ENCODE measurements at regions not wholly inside any gene's neighbourhood (a gene's known extent, or its start where the extent isn't known, plus 50 kb on each side); places are given as distances from the start of the nearest gene placed in this dataset.

GRCh38 chr3:197353867-197354567 lies 55.6 kb upstream of the DLG1 start:
- Histone ChIP-seq H3K27ac (ENCODE audit: low read length) (no peak overlapping the region), H3K4me3 (ENCODE audit: low read depth in 1 of 2, low read length in 2 of 2) (no peak overlapping the region), H3K4me2 (ENCODE audit: insufficient read depth, low read length) (no peak overlapping the region), H3K9ac (ENCODE audit: low read depth, low read length) (no peak overlapping the region), H3K79me2 (ENCODE audit: insufficient read depth, low read length) (no peaks in the 10 kb centered on the region), H3K27me3 (ENCODE audit: insufficient read depth, low read length, poor library complexity) (no peaks in the 10 kb centered on the region), H4K20me1 (ENCODE audit: insufficient read depth, low read length) (no peaks in the 10 kb centered on the region), H2AFZ (ENCODE audit: low read depth, low read length) (no peak overlapping the region), H3K36me3 (ENCODE audit: insufficient read depth, low read length) (no peaks in the 10 kb centered on the region), H3K4me1 (ENCODE audit: insufficient read depth, low read length) (no peaks in the 10 kb centered on the region), H3K9me3 (ENCODE audit: insufficient read depth, low read length, severe bottlenecking) (peaks cover 3% of the 10 kb centered on the region)
- TF ChIP-seq EZH2 (IDR thresholded peaks at IDR 0.05; ENCODE audit: borderline replicate concordance, low read depth, low read length, severe bottlenecking) (no peak), CTCF (IDR thresholded peaks at IDR 0.05; ENCODE audit: borderline replicate concordance, extremely low read depth, low read length, poor library complexity, severe bottlenecking) (no peak)
- ATAC-seq (ENCODE audit: insufficient read depth, low read depth) (no peak), DNase-seq (no peak)

- Histone ChIP-seq H3K4me1 (ENCODE audit: insufficient read depth, low read length) (no peaks in the 10 kb centered on the region), H3K9ac (ENCODE audit: low read depth, low read length) (no peak overlapping the region), H4K20me1 (ENCODE audit: insufficient read depth, low read length) (no peaks in the 10 kb centered on the region), H3K27me3 (ENCODE audit: insufficient read depth, low read length, poor library complexity) (no peaks in the 10 kb centered on the region), H2AFZ (ENCODE audit: low read depth, low read length) (no peak overlapping the region), H3K4me3 (ENCODE audit: low read depth in 1 of 2, low read length in 2 of 2) (no peak overlapping the region), H3K36me3 (ENCODE audit: insufficient read depth, low read length) (no peaks in the 10 kb centered on the region), H3K27ac (ENCODE audit: low read length) (no peak overlapping the region), H3K4me2 (ENCODE audit: insufficient read depth, low read length) (no peak overlapping the region), H3K79me2 (ENCODE audit: insufficient read depth, low read length) (no peaks in the 10 kb centered on the region), H3K9me3 (ENCODE audit: insufficient read depth, low read length, severe bottlenecking) (no peaks in the 10 kb centered on the region)
- ATAC-seq (ENCODE audit: insufficient read depth, low read depth) (no peak), DNase-seq (no peak)
- TF ChIP-seq CTCF (IDR thresholded peaks at IDR 0.05; ENCODE audit: borderline replicate concordance, extremely low read depth, low read length, poor library complexity, severe bottlenecking) (no peak), EZH2 (IDR thresholded peaks at IDR 0.05; ENCODE audit: borderline replicate concordance, low read depth, low read length, severe bottlenecking) (no peak)
Observed at GRCh38 chr3:197353001-197353866, 54.8 kb upstream of the DLG1 start.

DNA sequence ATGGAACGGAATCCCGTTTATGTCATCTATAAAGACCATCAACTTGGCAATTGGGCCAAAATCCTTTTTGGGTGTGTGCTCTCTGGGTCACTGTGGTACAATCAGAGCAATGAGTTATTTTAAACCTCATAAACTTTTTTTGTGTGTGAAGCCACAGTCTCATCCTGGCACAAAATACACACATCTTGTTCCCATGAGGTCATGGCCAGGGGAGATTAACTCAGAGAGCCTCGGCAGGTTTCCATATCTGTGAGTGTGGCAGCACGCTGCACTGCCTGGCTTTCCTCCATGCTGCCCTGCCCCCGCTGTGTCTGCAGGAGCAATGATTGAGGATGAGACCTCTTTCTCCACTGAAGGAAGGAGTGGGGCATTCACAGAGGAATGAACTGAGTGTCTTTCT lies 54.0 kb upstream of the DLG1 start:
- no peaks in the 10 kb centered on the region for H3K79me2 ChIP-seq (ENCODE audit: insufficient read depth, low read length)
- no peaks in the 10 kb centered on the region for H3K4me1 ChIP-seq (ENCODE audit: insufficient read depth, low read length)
- H2AFZ ChIP-seq (ENCODE audit: low read depth, low read length) = no peak overlapping the region
- TF ChIP-seq CTCF (IDR thresholded peaks at IDR 0.05; ENCODE audit: borderline replicate concordance, extremely low read depth, low read length, poor library complexity, severe bottlenecking) = no peak
- no peak for TF ChIP-seq EZH2 (IDR thresholded peaks at IDR 0.05; ENCODE audit: borderline replicate concordance, low read depth, low read length, severe bottlenecking)
- no peak for ATAC-seq (ENCODE audit: insufficient read depth, low read depth)
- H3K9ac ChIP-seq (ENCODE audit: low read depth, low read length) = no peak overlapping the region
- H3K4me2 ChIP-seq (ENCODE audit: insufficient read depth, low read length) = no peak overlapping the region
- no peaks in the 10 kb centered on the region for H4K20me1 ChIP-seq (ENCODE audit: insufficient read depth, low read length)
- no peaks in the 10 kb centered on the region for H3K27me3 ChIP-seq (ENCODE audit: insufficient read depth, low read length, poor library complexity)
- H3K9me3 ChIP-seq (ENCODE audit: insufficient read depth, low read length, severe bottlenecking) = no peaks in the 10 kb centered on the region
- H3K27ac ChIP-seq (ENCODE audit: low read length) = no peak overlapping the region
- no peaks in the 10 kb centered on the region for H3K36me3 ChIP-seq (ENCODE audit: insufficient read depth, low read length)
- H3K4me3 ChIP-seq (ENCODE audit: low read depth in 1 of 2, low read length in 2 of 2) = no peak overlapping the region
- no peak for DNase-seq

All from DND-41 (cell line).